ENCODE measurements at regions not wholly inside any gene's neighbourhood (a gene's known extent, or its start where the extent isn't known, plus 50 kb on each side); places are given as distances from the start of the nearest gene placed in this dataset.
A peak's percentile ranks its signal among the peaks of the same experiment; 100 is the strongest.

- no peak for DNase-seq (ENCODE audit: low spot score)
- TF ChIP-seq CTCF (IDR thresholded peaks at IDR 0.05), result no peak
- no peak for ATAC-seq (ENCODE audit: low FRiP score)
Measured at GRCh38 chr10:29883231-29883630, 176.2 kb downstream of the JCAD start.

DNA sequence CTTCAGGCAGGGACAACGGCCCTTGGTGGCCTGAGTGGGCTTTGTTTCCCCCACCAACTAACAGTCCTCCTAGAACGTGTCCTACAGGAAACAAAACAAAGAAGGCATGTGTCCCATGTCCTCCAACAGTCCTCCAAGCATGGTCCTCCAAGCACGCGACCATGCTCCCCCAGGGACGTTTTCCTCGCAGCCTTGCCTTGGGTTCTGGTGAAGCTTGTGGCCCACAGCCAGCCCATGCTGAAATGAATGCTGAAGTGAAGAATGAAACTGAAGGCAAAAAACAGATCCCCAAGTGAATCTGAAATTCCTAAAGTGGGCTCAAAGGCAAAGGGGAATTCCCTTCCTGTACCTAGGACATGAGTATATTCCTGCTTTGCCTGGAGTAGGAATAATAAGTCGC is 176.6 kb downstream of the JCAD start:
- TF ChIP-seq CTCF (IDR thresholded peaks at IDR 0.05), result no peak
- ATAC-seq (ENCODE audit: low FRiP score), result no peak
- no peak for DNase-seq (ENCODE audit: low spot score)

- DNase-seq (ENCODE audit: low spot score) (no peak), ATAC-seq (ENCODE audit: low FRiP score) (no peak)
- TF ChIP-seq CTCF (IDR thresholded peaks at IDR 0.05), result no peak
Measured at GRCh38 chr10:29881811-29882210, 177.6 kb downstream of the JCAD start.

DNA sequence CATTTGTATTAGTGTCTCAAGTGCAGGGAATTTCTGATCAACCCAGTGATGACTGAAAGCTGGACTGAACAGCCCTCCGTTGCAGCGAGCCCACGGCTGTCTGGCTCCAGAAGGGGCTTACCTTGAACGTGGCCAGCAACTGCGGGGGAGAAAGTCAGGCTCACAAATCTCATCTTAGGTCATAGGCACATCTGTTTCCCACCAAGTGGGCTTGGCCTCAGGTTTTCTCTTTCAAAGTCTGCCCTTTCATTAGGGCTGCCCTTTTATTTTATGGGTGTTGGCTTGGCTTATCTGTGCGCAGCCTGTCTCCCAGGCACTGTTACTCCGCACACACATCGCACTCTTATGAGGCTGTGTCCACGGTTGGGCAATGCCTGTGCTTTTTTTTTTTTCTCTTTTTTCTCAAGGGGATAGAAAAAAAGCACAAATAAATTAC is 178.0 kb downstream of the JCAD start:
- DNase-seq (ENCODE audit: low spot score) (no peak), ATAC-seq (ENCODE audit: low FRiP score) (peak; percentile 52)
- TF ChIP-seq CTCF (IDR thresholded peaks at IDR 0.05), result no peak

- DNase-seq (ENCODE audit: low spot score) (no peak), ATAC-seq (ENCODE audit: low FRiP score) (no peak)
- no peak for TF ChIP-seq CTCF (IDR thresholded peaks at IDR 0.05)
Measured at GRCh38 chr10:29880856-29881255, 178.5 kb downstream of the JCAD start.

- no peak for ATAC-seq (ENCODE audit: low FRiP score)
- no peak for TF ChIP-seq CTCF (IDR thresholded peaks at IDR 0.05)
Measured at GRCh38 chr10:29879862-29880261, 179.5 kb downstream of the JCAD start.

DNA sequence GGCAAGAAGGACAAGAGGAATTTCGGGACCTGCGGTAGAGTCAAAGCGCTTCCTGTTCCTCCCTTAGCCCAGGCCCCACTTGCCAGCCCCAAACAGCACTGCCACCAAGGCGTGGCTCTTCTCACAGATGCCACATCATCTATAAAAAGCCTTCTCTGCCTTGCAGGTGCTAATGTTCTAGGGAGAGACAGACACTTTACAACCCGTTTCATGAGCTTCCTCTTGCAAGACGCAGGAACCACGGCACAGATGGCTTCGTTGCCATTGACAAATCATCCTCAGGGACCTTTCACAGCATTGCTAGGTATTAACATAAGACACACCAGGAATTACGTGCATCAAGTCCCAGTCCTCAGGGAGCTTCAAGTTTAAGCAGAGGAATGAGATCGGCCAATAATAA is 180.9 kb downstream of the JCAD start:
- ATAC-seq (ENCODE audit: low FRiP score) (no peak), DNase-seq (ENCODE audit: low spot score) (no peak)
- TF ChIP-seq CTCF (IDR thresholded peaks at IDR 0.05), result no peak

More at GRCh38 chr10:29879862-29880261, 179.5 kb downstream of the JCAD start:
- no peak for DNase-seq (ENCODE audit: low spot score)
